ENCODE measurements at regions not wholly inside any gene's neighbourhood (a gene's known extent, or its start where the extent isn't known, plus 50 kb on each side); places are given as distances from the start of the nearest gene placed in this dataset.

DNA sequence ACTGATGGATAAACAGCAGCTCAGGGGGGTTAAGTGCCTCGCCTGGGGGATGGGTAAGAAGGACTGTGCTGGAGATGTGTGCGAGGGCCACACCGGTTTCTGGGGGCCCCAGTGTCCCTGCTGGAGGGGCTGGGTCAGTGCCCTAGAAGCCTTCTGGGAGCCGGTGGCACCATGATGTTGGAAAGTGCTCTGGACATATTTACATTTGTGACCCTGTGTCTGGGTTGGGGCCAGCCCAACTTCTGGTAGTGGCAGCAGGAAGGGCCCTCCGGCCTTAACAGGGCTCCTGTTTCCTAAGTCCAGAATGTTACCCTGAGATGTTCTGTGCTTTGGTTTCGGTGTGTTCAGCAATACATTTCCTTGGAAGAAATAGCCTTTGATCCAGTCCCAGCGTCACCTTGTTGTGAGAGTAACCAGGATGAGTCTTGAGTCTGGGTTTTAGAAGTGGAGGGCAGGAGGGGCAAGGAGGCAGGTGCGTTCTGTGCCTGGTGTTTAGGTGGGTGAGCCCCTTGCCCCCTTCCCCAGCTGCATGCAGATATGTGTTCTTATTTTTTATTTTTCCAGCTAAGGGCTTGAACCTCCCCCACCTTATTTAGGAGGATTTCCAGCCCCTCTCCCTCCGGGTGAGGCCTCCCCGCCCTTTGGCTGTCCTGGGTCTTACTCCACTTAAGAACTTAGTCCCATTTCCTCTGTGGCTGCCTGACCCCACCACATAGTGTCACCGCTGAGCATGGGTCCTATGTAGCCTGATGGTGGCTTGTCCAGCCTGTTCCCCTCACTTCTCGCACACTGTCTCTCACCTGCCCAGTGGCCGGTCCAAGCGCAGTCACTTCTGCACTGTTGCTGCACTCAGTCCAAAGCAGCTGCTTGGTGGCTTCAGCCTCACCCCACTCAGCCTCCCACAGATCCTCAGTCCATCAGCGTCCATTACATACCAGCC, 132.7 kb upstream of the HS6ST1 start:
- no peaks in the 10 kb centered on the region for H4K20me1 ChIP-seq (ENCODE audit: control insufficient read depth, extremely low read depth, insufficient read depth, low read length)
- no peaks in the 10 kb centered on the region for H3K27me3 ChIP-seq (ENCODE audit: control insufficient read depth, insufficient read depth, low read length)
- H3K4me1 ChIP-seq (ENCODE audit: control insufficient read depth, extremely low read depth, insufficient read depth, low read length): no peaks in the 10 kb centered on the region
- H3K36me3 ChIP-seq (ENCODE audit: control insufficient read depth, insufficient read depth, low read length): no peaks in the 10 kb centered on the region
- no peaks in the 10 kb centered on the region for H3K79me2 ChIP-seq (ENCODE audit: control insufficient read depth, insufficient read depth, low read length)
- TF ChIP-seq EZH2 (IDR thresholded peaks at IDR 0.05; ENCODE audit: low read length, missing control alignments): no peak
- TF ChIP-seq, protein P1, sequence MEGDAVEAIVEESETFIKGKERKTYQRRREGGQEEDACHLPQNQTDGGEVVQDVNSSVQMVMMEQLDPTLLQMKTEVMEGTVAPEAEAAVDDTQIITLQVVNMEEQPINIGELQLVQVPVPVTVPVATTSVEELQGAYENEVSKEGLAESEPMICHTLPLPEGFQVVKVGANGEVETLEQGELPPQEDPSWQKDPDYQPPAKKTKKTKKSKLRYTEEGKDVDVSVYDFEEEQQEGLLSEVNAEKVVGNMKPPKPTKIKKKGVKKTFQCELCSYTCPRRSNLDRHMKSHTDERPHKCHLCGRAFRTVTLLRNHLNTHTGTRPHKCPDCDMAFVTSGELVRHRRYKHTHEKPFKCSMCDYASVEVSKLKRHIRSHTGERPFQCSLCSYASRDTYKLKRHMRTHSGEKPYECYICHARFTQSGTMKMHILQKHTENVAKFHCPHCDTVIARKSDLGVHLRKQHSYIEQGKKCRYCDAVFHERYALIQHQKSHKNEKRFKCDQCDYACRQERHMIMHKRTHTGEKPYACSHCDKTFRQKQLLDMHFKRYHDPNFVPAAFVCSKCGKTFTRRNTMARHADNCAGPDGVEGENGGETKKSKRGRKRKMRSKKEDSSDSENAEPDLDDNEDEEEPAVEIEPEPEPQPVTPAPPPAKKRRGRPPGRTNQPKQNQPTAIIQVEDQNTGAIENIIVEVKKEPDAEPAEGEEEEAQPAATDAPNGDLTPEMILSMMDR (conservative IDR thresholded peaks at IDR 0.05 in 1 of 2, IDR thresholded peaks at IDR 0.05 in 1 of 2; ENCODE audit: low read depth in 1 of 2, low read length in 2 of 2): no peak
- no peak for DNase-seq (ENCODE audit: low read depth in 2 of 2)
- no peak overlapping the region for H3K9ac ChIP-seq (ENCODE audit: insufficient read depth, low read length)
- no peak overlapping the region for H3K4me3 ChIP-seq (replicated peaks in 1 of 4; ENCODE audit: control extremely low read depth in 1 of 4, insufficient read depth in 1 of 4, low read depth in 3 of 4, low read length in 4 of 4)
- no peak overlapping the region for H3K27ac ChIP-seq (ENCODE audit: insufficient read depth, low read length)
- H3K4me2 ChIP-seq (ENCODE audit: extremely low read depth, insufficient read depth, low read length): no peak overlapping the region
- H2AFZ ChIP-seq (ENCODE audit: low read length): no peak overlapping the region
- H3K9me3 ChIP-seq (ENCODE audit: control insufficient read depth, insufficient read depth, low read depth, low read length): no peaks in the 10 kb centered on the region

DNA sequence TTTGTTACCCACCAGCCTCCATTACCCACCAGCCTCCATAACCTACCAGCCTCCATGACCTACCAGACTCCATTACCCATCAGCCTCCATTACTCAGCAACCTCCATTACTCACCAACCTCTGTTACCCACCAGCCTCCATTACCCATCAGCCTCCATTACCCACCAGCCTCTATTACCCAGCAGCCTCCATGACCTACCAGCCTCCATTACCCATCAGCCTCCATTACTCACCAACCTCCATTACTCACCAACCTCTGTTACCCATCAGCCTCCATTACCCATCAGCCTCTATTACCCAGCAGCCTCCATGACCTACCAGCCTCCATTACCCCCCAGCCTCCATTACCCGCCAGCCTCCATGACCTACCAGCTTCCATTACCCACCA, 133.3 kb upstream of the HS6ST1 start:
- no peaks in the 10 kb centered on the region for H3K36me3 ChIP-seq (ENCODE audit: control insufficient read depth, insufficient read depth, low read length)
- no peak overlapping the region for H3K4me2 ChIP-seq (ENCODE audit: extremely low read depth, insufficient read depth, low read length)
- no peak overlapping the region for H3K27ac ChIP-seq (ENCODE audit: insufficient read depth, low read length)
- no peak overlapping the region for H2AFZ ChIP-seq (ENCODE audit: low read length)
- no peak overlapping the region for H3K4me3 ChIP-seq (replicated peaks in 1 of 4; ENCODE audit: control extremely low read depth in 1 of 4, insufficient read depth in 1 of 4, low read depth in 3 of 4, low read length in 4 of 4)
- H3K79me2 ChIP-seq (ENCODE audit: control insufficient read depth, insufficient read depth, low read length): no peaks in the 10 kb centered on the region
- H3K27me3 ChIP-seq (ENCODE audit: control insufficient read depth, insufficient read depth, low read length): no peaks in the 10 kb centered on the region
- H3K4me1 ChIP-seq (ENCODE audit: control insufficient read depth, extremely low read depth, insufficient read depth, low read length): no peaks in the 10 kb centered on the region
- TF ChIP-seq, protein P1 (conservative IDR thresholded peaks at IDR 0.05 in 1 of 2, IDR thresholded peaks at IDR 0.05 in 1 of 2; ENCODE audit: low read depth in 1 of 2, low read length in 2 of 2): no peak
- TF ChIP-seq EZH2 (IDR thresholded peaks at IDR 0.05; ENCODE audit: low read length, missing control alignments): no peak
- H3K9ac ChIP-seq (ENCODE audit: insufficient read depth, low read length): no peak overlapping the region
- H4K20me1 ChIP-seq (ENCODE audit: control insufficient read depth, extremely low read depth, insufficient read depth, low read length): no peaks in the 10 kb centered on the region
- H3K9me3 ChIP-seq (ENCODE audit: control insufficient read depth, insufficient read depth, low read depth, low read length): no peaks in the 10 kb centered on the region
- DNase-seq (ENCODE audit: low read depth in 2 of 2): no peak

DNA sequence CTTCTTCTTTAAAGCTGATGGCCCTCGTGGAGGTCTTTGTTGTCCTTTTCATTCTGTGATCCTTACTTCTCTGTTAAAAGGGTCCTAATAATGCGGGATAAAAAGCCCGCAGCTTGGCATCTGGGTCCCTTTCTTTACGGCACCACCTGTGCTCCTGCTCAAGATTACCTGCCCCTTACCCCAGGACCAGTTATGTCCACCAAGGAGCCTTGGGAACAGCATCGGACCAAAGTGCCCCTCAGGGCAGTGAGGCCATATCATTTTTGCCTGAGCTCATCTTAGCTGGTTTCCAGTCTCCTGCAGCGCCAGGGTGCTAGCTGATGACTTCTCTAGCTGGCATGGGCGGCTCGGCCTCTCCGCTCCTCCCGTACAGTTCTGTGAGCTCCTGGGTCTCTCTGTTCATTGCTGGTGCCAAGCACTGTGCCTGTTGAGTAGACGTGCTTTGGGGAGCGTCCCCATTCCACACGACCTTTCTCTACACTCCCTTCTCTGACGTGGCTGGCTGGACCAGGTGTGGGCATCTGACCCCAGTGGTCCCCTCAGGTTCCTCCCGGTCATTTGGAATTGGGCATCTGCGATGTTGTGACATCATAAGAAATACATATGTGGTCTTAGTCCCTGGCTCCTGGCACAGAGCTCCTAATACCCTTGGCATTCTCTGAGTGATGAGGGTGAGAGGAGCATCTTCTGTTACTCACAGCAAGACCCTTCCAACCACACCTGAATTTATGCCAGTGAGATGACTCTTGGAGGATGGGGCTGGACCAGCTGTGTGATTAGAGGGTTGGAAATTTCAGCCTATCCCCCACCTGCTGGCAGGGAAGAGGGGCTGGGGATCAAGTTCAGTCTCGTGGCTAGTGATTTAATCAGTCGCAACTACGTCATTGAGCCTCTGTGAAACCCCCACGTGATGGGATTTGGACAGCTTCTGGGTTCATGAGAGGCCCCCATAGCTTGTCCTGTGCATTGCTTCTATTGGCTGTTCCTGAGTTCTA, 134.2 kb upstream of the HS6ST1 start:
- Histone ChIP-seq H3K9me3 (ENCODE audit: control insufficient read depth, insufficient read depth, low read depth, low read length) (no peaks in the 10 kb centered on the region), H3K4me3 (replicated peaks in 1 of 4; ENCODE audit: control extremely low read depth in 1 of 4, insufficient read depth in 1 of 4, low read depth in 3 of 4, low read length in 4 of 4) (no peak overlapping the region), H3K79me2 (ENCODE audit: control insufficient read depth, insufficient read depth, low read length) (no peaks in the 10 kb centered on the region), H3K9ac (ENCODE audit: insufficient read depth, low read length) (no peak overlapping the region), H3K4me1 (ENCODE audit: control insufficient read depth, extremely low read depth, insufficient read depth, low read length) (no peaks in the 10 kb centered on the region), H3K27ac (ENCODE audit: insufficient read depth, low read length) (no peak overlapping the region), H3K4me2 (ENCODE audit: extremely low read depth, insufficient read depth, low read length) (no peak overlapping the region), H2AFZ (ENCODE audit: low read length) (no peak overlapping the region), H3K36me3 (ENCODE audit: control insufficient read depth, insufficient read depth, low read length) (no peaks in the 10 kb centered on the region), H3K27me3 (ENCODE audit: control insufficient read depth, insufficient read depth, low read length) (no peaks in the 10 kb centered on the region), H4K20me1 (ENCODE audit: control insufficient read depth, extremely low read depth, insufficient read depth, low read length) (no peaks in the 10 kb centered on the region)
- no peak for TF ChIP-seq EZH2 (IDR thresholded peaks at IDR 0.05; ENCODE audit: low read length, missing control alignments)
- TF ChIP-seq, protein P1 (conservative IDR thresholded peaks at IDR 0.05 in 1 of 2, IDR thresholded peaks at IDR 0.05 in 1 of 2; ENCODE audit: low read depth in 1 of 2, low read length in 2 of 2): no peak
- DNase-seq (ENCODE audit: low read depth in 2 of 2): no peak
